ENCODE measurements at regions not wholly inside any gene's neighbourhood (a gene's known extent, or its start where the extent isn't known, plus 50 kb on each side); places are given as distances from the start of the nearest gene placed in this dataset.

DNA sequence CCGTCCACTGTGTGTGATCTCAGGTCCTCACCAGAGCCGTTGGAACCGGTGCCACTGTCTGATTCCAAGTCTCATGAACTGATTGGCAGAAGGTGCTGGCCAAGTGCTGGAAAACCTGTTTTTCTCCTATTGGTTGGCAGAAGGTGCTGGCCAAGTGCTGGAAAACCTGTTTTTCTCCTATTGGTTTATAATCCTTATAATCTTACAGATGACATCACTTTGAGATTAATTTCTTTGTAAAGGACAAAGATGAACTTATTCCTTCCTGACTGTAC lies 1106.3 kb downstream of the BRD1 start:
- TF ChIP-seq, protein P1, sequence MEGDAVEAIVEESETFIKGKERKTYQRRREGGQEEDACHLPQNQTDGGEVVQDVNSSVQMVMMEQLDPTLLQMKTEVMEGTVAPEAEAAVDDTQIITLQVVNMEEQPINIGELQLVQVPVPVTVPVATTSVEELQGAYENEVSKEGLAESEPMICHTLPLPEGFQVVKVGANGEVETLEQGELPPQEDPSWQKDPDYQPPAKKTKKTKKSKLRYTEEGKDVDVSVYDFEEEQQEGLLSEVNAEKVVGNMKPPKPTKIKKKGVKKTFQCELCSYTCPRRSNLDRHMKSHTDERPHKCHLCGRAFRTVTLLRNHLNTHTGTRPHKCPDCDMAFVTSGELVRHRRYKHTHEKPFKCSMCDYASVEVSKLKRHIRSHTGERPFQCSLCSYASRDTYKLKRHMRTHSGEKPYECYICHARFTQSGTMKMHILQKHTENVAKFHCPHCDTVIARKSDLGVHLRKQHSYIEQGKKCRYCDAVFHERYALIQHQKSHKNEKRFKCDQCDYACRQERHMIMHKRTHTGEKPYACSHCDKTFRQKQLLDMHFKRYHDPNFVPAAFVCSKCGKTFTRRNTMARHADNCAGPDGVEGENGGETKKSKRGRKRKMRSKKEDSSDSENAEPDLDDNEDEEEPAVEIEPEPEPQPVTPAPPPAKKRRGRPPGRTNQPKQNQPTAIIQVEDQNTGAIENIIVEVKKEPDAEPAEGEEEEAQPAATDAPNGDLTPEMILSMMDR (IDR thresholded peaks at IDR 0.05), result no peak
- TF ChIP-seq POLR2A (IDR thresholded peaks at IDR 0.05), result no peak

Measured in adrenal gland (tissue), 5 donors.